Stimulated activated CD4-positive, alpha-beta T cell treated with anti-CD3 and anti-CD28 coated beads, TNF-alpha, amount 100 ng/mL, for 4 hours (primary cell): ENCODE measurements at regions not wholly inside any gene's neighbourhood (a gene's known extent, or its start where the extent isn't known, plus 50 kb on each side); places are given as distances from the start of the nearest gene placed in this dataset.

Source experiments
- DNase-seq, 3 experiments: peaks; one replicate each; pipeline ENCODE4 v3.0.0-alpha.2; 2020; ENCODE audit warnings: low read depth in 3 of 3

DNA sequence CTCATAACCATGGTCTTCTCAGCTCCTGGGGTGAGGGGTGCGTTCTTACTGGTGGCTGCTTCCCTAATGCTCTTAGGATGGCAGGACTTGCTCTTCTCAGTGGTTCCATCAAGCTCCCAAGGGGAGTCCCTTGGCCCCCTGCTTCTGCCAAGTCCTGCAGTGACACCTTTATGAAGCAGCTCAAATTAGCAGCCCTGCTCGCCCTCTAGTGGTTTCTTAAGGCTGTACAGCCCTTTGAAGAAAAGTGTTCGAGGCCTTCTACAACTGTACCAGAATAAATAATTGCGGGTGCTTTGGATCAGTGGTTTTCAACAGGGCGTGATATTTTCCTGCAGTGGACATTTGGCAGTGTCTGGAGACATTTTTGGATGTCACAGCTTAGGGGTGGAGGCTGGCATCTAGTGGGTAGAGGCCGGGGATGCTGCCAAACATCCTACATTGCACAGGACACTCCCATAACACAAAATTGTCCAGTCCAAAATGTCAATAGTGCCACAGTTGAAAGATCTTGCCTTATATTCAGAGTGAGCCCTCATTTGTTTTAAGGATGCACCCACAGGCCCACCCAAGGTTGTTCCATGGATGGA lies 204.7 kb upstream of the S100G start:
- peak in 2 of 3 experiments; percentile 4 to 5 for DNase-seq

DNA sequence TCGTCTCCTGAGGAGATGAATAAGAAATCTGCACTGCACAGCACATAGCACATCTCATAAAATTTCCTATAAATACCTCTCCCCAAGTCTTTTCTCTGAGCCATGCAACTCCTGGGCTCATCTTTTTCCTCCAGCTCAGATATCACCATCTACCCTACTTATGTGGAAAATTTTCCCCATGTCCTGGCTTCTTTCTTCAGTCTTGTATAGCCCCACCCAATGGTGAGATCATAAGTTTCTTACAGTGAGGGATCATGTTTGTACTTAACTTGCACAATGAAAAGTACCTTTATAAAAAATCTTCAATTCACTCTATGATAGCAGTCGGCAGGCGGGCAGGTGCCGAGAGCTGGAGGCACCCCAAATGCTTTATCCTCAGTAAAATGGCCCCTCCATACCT lies 198.6 kb upstream of the S100G start:
- no peak for DNase-seq

DNA sequence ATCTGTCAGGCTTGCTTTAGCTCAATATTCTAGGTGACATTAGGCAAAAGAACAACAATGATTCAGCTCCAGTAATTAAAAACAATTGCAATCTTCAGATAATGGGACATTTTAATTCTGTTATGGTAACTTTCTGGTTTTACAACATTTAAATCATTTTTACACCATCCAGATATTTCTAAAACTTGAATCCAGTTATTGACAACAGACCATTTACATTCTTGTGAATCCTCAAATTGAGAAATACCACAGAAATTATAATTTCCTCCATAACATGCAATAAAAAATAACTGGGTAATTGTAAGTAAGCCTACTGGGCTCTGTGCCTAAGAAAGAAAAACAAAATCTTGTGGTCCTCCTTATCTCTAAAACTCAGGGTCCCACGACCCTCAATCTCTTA lies 195.0 kb upstream of the S100G start:
- no peak for DNase-seq

DNA sequence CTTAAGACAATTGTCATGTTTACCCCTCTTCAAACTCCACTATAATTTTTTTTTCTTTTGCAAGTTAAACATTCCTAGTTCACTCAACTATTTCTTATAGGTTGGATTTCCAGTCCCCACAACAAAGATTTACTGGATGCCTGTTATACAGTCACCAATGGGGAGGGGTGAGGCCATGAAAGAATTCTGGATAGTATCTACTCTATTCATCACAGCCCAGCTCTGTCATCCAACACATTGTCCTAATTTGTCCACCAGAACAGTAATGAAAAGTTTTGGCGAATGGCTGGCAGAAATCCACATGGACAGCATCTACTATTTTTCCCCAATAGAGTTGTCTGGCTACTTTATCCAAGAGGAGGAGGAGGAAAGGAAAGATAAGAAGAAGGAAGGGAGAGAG lies 192.7 kb upstream of the S100G start:
- DNase-seq: no peak

DNA sequence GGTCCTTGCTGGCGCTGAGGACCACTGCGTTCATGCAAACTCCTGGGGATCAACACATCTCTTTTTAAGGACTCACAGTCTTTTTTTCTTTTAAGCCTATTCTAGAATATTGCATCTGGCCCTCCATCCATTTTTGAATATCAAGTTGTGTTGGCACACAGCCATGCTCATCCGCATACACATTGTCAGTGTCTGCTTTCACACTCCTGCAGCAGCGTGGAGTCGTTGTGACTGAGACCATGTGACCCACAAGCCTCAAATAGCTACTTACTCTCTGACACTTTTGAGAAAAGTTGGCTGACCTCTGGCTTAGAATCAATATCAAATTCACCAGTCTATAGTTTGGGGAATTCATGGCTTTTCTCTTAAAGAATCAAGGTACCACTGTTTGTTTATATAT lies 191.8 kb upstream of the S100G start:
- DNase-seq: no peak

DNA sequence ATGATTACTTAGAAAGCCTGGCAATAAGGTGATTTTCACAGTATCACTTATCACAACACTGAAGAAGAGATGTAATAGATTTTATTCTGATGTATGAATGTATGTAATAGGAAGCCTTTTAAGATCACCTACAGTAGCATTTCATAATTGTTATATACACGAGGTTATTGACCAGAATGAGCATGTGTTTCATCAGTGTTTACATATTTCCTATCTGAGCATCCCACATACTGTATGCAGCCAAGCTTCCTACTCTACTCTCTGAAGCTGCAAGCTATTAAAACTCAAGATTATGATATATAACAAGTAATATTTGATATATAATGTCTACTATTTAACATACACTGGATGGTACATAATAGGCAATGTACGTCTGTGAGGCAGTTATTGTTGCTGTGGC lies 190.9 kb upstream of the S100G start:
- DNase-seq: no peak

DNA sequence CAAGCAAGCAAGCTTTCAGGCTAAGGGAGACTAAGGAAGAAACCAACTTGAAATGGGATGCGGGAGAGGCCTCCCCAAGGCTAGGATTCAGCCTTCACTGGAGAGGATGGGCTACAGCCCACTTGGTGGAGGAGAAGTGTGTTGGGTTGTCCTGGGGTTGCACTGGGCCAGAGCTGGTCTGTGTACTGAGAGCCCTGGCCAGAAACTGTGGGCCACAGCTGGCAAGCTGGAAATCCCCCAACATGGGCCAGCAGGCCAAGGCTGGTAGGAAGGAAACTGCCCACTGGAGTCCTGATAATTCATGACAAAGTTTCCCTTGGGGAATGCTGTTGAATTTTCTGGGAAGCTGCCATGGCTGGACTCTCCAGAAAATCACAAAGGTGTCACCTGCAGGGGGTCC lies 188.0 kb upstream of the S100G start:
- DNase-seq: no peak

DNA sequence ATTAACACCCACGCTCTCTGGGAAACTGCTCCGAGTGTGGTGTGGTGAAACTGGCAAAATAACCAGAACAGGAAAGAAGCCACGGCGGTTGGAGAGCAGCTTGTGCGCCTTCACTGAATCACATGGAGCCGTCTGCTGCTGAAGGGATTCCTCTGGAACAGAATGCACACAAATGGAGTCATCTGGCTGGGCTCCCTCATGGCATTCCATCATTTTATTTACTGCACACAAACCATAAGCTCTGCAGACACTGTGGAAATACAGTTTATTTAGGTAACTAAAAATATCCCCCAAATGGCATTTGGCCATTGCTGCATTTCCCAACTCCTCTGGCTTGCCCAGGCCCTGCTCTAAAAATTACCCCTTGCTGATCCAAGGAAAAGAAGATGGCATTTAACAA lies 187.0 kb upstream of the S100G start:
- DNase-seq: no peak

DNA sequence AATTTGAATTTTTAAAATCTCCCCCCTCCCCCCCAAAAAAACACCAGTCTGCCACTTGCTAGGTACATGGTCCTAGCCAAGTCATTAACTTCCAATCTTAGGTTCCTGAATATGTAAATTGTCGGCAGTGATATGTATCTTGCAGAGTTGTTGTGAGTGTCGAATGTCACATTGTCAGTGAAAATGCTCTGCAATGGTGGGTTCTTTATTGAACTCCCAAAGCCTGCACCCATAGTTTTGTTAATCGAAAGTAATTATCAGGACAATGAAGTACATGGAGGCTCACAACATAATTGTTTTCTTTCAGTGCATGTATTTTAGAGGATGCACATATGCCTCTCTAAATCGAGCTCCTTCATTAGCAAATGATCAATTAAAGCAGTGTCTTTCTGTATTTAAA lies 185.6 kb upstream of the S100G start:
- DNase-seq: no peak

DNA sequence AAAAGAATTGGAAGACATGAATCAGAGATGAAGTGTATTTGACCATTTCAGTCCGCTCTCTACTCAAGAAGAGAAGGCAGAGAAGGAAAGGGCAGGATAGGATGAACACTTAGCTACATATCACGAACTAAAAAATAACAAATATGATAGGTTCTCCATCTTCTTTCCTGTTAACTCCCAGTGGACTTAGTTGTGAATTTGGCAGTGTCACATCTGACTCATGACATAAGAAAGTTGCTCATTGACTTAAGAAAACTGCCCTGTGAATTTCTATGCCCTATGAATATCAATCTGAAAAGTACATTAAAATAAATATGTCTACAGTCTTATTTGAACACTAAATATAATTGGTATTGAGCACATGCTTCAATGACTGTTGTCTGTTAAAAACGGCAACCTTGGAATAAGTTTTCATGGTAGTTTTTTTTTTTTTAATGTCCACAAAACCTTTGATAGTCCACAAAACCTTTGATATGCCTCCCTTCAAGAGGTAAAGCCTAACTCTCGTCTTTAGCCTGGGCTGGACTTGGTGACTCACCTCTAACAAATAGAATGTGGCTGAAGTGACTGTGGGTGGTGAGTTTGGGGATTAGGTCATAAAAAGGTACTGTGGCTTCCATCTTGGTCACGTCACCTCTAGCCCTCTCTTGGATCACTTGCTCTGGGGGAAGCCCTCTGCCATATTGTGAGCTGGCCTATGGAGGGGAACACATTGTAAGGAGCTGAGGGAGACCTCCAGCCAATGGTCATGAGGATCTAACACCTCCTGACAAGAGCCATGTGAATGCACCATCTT lies 184.7 kb upstream of the S100G start:
- no peak for DNase-seq

DNA sequence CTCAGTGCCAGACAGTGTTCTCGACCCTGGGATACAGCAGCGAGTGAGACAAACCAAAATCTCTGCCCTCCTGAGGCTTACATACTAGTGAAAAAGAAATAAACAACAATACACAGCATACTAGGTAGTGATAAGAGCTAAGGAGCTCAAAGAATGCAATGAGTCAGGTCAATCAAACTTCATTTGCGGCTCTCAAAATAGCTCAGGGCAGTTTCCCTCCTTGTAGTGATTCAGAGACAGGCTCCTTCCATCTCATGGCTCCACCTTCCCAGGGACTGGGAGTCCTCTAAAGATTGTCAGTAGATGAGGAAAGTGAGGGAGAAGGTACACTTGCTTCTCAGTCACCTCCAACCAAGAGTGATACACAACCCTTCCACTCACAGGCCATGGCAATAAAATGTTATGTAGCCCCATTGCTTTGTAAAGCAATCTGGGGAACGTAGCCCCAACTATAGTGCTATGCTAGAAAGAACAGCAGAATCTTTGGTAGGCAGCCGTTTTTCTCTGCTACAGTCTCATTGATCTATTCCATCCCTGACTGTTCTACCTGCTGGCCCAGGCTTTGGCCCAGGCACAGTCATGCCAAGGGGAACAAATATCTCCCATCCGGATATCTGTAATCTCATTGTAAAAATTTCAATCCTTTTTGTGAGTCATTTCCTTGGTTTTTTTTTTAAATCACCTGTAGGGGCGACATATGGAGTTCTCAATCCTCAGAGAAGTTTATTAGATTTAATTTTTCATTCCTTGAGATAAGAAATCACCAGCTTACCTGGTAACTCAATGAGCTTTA lies 183.1 kb upstream of the S100G start:
- no peak for DNase-seq

DNA sequence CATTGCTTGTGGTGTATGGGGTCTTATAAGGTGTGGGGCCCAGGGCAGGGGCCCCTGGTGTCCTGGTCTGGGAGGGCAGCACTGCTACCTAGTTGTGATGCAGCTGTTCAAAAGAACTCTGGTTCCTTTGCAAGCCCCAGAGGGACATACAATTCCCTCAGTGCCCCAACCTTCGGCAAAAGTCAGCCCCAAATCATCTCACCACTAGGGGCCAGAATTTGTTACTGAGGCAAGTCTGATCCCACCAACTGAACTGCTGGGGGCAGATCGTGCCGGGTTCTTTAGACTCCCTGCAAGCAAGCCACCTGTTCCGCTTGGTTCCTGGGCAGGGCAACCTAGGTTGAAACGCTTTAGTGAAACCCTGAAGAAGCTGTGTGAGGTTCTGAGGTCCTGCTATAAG lies 180.1 kb upstream of the S100G start:
- no peak for DNase-seq

DNA sequence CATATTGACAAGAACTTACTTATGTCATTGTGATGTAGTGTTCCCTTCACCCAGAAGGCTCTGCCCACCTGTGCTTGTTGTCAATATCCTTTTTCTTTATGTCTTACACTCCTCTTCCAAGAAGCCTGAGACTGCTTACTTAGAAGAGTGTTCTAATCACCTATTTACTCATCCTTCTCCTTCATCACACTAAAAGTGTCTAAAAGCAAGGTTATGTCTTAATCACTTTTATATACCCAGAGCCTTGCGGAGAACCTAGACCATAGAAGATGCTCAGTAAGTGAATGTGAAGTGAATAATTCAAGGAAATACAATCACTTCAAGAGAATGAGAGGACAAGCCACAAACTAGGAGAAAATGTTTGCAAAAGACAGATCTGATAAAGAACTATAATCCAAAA lies 177.6 kb upstream of the S100G start:
- DNase-seq: no peak

DNA sequence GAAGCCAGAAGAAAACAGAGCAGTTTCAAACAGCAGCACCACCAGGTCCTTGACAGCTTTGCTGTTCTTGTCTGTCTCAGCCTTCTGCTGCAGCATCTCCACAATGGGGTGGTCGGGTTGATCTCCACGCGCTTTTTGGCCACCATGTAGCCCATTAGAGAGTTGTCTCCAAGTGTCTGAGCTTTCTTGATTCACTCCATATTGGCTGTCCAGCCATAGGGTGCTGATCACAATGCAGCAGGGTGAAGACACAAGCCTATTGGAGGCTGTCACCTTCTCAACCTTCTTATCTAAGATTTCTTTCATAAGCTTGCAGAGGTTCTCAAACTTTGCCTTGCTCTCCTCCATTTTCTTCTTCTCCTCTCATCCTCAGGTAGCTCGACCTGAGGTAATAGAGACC lies 175.4 kb upstream of the S100G start:
- DNase-seq: no peak

DNA sequence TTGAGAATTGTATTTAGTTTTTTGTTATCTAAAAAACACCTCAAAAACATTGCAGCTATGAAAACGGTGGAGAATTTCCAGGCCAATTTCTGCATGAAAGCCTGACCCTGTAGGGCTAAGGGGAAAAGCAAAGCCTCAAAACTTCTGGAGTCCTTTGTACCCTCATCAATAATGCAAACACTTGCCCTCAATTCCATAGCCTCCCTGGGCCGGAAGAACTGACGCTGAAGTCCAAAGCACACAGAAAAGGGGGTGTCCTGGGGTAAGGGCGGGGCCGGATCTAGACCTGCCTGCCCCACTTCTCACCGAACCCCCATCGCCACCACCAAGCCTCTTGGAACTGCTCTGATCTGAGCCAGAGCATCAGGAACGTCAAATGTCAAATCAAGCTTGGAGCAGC lies 173.9 kb upstream of the S100G start:
- no peak for DNase-seq

DNA sequence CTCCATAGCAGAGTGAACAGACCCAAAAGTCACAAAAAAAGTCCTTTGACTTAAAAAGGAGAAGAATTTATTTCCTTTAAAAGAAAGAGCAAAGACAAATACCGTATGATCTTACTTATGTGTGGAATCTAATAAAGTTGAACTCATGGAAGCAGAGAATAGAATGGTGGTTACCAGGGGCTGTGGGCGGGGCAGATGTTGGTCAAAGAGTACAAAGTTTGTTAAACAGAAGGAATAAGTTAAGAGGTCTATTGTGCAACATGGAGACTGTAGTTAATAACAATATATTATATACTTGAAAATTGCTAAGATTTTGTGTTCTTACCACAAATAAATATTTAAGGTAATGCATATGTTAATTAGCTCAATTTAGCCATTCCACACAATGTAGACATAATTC lies 173.3 kb upstream of the S100G start:
- no peak for DNase-seq

DNA sequence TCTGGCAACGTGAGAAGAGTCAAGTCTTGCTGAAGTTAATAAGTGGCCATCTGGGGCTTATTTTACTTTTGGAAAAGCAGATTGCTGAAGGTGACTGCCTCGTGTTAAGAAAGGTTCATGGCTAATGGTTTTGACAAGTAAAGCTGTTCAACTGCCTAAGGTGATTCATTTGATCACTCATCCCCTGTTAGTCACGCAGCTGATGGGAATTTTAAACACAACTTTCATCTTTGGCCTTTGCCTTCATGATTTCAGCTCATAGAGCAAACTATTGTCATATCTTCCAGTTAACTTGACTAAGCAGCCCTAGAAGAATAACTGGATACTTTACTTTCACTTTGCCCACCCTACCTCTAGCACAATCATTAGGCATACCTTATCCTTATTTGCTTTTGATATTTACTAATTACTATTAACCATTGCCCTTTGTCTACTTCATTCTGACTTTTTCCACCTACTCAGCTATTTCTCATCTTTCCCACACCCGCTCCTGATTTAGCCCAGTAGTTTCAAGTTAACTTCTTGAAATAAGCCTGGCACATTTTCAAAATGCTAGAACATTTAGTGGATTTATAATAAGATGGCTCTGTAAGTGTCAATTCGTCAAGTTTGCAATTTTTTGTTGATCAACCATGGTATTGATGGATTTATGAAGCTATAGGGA lies 170.6 kb upstream of the S100G start:
- DNase-seq: no peak

DNA sequence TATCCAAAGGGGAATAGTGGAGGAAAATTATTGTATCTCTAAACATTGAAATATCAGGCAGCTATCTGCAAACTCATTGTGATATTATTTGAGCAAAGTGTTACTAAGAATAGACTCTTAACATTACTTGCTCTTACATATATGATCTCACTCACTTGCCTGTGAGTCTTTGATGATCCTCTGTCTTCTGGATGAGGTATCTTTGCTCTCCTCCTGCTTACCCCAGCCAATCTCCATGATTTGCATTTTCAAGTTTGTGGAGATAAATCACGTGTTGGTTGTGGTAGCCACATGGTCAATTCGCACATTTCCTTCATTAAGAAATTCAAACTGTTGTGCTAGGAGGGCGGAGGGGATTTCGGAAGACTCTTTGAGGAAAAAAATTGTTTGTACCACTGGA lies 169.9 kb upstream of the S100G start:
- DNase-seq: no peak

DNA sequence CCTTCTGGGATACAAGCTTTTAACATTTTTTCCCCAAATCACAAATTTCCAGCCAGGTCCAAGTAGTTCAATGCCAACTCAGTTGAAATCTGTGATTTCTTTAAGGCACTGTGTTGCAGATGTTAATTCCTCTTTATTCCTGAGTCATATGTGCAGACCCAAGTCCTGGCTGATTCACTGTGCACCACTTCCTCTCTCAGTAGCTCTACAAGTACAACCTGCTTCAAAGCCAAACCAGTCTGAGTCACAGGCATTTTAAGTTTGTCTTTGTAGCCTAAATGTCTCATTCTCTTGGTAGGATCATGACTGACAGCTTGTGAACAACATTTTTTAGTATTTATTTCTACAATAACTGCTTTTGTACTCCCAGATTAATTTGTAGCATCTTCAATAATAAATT lies 165.6 kb upstream of the S100G start:
- peak in 1 of 3 experiments; percentile 0 for DNase-seq

DNA sequence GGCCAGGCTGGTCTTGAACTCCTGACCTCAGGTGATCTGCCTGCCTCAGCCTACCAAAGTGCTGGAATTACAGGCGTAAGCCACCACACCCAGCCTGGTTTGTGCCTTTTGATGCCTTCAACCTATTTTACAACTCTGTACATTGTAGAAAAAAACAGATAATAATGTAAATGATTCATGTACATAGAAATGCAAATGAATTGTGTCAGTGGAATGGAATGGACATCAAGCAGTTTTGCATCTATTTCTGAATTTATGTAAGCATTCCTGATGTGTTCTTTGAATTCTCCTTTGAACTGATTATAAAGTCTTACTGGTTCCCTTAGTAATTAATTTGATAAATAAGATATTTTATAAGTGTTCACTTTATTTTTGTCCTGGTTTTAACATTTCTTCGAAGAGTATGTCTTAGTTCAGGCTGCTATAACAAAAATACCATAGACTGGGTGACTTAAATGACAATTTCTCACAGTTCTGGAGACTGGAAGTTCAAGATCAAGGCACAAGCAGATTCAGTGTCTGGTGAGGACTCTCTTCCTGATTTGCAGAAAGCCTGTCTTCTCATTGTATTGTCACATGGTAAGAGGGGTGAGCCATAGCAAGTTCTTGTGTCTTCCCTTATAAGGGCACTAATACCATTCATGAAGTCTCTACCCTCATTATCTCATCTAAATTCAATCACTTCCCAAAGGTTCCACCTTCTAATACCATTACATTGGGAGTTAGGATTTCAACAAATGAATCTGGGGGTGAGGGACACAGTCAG lies 162.2 kb upstream of the S100G start:
- no peak for DNase-seq

DNA sequence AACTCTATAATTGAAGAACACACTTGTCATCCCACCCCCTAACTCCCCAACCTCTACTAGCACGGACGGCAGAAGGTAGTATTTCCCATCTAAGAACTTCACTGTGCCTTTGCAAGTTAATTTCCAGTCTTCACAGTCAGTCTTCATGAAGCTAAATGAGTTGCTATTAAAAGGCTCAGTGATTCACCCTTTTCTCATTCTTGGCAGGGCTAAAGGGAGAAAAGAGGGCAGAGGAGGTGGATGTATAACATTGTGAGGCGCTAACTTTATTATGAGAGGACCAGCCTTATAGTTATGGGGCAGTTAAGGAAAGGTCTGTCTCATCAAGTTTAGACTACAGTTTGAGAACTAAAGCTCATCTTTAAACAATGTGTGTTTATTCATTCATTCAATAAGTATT lies 161.0 kb upstream of the S100G start:
- no peak for DNase-seq

DNA sequence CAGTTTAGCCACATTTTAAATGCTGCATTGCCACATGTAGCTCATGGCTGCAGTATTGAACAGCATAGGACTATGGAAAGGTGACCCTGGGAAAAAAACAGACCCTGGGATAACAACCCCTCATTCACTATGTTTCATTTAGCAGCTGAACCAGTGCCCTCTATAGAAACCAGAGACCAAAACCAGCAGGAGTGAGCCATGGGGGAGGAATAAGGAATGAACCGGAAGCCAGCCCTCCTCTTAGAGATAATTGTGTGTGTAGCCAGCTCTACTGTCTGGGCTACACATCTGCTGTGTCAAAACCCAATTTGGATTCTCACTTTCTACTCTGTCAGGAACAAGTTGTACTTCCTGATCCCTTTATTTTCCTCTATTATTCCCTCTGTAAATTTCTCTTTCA lies 158.5 kb upstream of the S100G start:
- DNase-seq: no peak
